ENCODE measurements at regions not wholly inside any gene's neighbourhood (a gene's known extent, or its start where the extent isn't known, plus 50 kb on each side); places are given as distances from the start of the nearest gene placed in this dataset.

DNA sequence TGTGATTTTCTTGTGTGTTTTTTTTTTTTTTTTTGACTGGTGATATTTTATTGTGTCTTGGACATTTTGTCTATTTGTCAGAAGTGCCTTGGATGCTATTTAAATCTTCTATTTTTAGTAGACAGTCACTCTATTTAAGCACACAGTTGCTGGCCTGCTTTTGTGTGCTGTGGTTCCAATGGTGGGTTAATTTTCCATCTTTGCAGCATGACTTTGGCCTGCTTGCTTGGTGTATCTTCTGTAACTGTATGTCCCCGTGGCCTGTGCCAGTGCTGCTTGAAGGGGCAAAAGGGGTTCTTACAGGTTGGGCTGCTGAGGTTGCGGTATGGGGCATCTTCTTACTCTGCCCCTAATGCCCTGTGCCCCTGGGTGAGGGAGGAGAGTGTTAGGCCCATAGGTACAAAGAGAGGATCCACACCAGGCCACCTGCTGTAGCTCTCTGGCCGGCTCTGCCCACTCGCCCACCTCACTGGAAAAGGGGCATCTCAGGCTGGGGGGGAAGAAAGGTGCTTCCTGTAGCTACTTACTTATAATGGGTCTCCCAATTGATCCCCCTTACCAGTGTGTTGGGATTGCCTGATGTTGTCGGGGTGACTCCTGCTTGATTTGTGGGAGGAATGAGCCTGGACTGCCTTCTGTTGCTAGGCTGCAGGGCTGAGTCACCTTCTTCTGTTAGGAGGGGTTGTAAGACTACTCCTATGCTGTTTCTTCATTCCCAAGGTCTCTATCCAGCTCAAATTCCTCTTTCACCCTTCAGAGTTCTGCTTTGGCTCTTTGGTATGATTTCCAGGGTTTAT lies 490.0 kb upstream of the HS6ST1 start:
- no peak for DNase-seq

DNA sequence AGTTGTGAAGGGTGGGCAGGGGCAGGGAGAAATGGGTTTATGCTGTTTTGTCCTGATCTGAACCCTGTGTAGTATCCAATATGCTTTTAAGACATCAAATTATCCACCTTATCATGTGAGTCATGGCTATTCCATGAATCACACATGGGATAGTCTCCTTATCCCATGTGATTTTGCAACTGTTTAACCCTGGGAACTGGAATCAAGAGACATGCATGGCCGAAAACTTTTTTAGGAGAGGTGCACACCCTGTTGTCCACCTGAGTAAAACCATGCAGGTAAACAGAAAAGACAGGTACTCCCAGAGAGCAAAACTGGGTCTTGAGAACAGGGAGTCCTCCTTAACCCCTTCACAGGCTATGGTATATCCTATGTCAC lies 490.6 kb upstream of the HS6ST1 start:
- no peak for DNase-seq

DNA sequence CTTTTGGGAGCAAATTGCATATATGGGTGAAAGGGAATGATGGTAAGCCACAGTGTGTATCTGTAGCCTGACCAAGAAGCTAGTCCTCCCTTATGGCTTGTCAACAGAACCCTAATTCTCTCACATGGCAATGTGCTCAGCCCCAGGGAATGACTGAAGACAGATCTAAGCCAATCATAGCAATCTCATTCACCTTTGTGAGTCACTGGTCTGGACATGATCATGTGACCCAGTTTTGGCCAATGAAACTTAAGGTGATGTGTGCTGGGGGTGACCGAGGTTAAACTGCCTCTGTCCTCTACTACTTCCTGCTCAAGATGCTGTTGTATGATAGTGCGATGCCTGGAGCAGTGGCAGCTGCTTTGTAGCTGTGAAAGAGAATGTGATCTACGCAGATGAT lies 491.2 kb upstream of the HS6ST1 start:
- DNase-seq: no peak

DNA sequence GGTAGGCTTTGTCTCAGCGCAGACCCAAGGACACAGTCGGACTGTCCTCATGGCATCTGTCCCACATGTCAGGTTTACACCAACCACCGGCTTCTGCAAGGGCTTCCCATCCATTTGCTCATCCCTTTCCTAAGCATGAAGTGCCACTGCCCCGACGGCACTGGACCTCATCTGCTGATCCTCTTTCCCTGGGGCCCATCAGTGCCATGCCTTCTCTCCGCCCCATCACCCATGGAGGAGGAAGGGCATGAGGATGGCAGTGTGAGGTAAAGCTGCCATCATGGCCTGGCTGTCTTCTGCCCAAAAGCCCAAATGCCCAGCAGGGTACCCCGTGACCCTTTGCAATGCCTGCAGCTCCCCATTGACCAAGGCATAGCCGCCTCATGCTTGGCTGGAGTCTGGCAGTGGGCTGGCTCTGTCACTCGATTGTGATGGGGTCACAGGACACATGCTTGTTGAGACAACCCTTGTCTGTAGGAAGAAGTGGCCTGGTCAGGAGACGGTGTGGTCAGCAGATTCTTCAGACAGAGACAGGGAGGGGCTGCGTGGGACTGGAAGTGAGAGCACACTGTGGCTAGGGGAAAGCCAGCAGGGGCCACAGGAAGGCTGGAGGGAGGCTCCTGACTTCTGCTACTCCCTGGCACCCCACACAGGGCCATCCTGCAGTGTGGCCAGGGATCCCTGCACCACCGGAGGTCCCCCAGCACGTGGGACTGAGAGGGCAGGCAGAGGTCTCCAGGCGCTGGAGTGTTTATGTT lies 493.7 kb upstream of the HS6ST1 start:
- DNase-seq: no peak

DNA sequence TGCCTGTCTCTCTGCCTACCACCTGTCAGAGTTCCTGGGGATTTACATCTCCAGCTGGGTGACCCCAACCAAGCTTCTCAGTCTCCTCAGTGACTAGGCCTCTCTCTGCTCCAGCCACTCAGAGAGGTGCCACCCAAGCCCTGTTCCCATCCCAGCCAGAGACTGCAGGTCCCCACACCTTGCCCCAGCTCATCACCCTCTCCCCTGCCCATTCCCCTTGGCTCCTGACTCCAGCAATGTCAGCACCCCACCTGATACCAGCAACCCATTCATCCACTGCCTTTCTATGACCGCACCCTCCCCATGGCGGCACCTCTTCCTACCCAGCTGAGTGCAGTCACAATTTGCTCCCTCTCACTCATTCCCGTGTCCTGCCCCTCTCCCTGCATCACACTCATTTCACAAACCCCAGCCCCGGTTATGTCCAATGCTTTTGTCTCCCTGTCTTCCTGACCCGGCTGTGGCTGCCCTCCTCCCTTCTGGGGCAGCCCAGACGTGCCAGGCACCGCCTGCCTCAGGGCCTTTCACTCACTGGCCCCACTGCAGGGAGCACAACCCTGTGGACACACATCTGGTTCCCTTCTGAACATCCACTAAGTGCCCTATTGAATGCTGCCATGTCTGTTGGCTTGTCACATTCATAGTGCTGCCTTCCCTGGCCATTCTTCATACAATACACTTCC lies 494.8 kb upstream of the HS6ST1 start:
- DNase-seq: no peak

DNA sequence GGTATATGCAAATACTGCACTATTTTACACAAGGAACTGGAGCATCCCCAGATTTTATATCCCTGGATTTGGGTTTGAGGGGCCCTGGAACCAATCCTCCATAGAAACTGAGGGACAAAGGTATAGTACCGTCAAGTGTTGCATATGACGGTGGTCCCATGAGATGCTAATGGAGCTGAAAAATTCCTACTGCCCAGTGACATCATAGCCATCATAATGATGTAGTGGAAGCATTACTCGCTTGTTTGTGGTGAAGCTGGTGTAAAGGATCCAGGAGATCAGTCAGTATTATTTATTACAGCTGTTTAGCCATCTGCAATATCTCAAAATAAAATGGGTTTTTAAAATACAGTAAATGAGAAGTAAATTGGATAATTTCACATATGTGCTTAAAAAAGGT lies 496.6 kb upstream of the HS6ST1 start:
- DNase-seq: no peak

DNA sequence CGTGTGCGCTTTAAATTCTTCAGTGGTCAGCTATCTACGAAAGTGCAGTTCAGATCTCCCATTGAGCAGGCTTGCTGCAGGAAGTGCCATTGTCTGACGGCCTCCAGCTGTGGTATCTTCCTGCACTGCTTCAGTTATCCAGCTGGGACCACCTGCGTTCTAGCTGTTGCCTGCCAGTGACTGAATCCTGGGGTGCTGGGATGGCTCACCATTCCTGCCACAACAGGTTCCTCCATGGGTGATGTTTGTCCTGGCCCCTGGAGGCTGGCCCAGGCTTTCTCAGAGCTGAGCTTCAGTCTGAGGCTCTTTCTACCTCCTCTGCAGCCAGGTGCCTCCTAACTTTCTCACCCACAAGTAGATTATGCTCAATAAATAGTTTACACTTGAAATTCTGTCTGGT lies 498.5 kb upstream of the HS6ST1 start:
- DNase-seq: no peak

DNA sequence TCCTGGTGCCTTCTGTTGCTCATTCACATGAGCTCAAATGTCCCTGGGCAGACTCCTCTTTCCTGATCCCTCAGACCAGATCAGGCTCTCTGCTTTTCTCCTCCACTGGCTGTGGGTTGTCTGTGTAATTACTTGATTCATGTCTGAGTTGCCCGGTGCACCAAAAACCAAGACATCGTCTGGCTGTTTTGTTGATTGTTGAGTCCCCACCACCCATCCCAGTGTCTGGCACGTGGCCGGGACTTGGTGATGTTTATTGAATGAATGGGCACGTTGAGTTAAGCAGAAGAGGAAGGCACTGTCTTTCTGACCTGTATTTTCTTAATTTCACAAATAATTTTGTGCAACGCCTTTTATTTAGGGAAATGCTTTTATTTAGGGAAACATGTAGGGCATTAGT lies 499.1 kb upstream of the HS6ST1 start:
- no peak for DNase-seq

DNA sequence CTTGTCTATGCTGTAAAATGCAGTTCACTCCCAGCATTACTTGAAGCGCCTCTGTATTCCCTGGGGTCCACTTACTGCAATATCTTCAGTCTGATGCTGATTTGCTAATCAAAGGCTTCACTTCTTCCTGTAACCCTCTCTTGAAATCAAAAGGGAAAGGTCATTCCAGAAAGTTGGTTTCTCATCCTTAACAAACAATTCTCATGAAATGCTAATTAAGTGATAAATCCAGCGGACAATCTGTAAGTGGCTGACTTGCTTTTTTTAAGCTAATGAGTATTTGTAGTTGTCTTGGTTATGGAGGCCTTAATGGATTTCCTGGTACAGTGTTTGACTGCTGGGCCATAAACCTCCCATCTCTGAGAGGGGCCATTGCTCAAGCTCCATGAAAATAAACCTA lies 499.6 kb upstream of the HS6ST1 start:
- no peak for DNase-seq

DNA sequence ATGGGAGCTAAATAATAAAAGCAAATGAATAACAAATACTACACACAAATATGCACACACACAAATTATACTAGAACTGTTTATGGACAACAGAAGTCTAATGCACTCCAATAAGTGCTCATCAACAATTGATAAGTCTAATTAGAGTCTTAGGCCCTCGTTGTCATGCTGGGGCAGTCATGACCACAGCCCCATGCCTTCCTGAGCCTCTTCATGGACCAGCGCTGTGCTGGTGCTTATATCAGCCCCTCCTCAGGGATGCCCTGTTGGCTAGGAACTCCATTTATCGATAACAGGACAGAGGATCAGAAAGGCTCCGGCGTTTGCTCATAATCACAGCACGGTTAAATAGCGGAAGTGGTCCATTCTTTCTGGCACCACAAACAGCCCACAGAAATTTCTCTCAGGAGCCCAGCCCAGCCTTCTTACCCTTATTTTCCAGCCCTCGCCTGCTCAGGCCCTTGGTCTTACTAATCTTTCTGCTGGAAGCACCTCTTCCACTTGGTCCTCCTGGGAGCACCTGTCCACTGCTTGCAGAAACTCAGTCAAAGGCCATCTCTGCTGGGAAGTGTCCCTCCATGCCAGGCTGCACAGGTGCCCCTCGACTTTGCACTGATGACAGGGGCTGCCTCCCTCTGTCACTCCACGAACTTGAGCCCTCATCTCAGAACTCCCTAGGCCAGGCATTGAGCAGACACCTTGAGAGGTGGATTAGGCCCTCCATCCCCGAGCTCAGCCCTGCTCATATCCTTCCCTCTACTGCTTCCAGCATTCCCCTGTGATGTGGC lies 500.2 kb upstream of the HS6ST1 start:
- DNase-seq: no peak

DNA sequence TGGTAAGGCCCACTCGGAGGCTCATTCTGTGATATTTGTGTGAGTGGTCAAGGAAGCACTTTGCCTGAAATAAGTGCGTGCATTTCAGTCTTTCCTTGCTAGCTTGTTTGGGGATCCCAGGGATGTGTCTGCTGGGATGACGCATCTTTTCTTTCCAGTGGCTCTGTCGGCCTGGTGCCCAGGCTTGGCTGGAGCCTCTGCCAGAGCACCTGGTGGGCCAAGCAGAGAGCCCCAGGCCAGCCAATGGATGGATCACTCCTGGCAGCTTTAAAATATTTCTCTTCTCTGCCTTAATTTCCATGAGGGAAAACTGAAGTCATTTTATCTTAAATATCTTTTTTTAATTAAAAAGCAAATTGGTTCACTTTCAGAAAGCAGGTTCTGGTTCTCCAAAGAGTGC lies 501.8 kb upstream of the HS6ST1 start:
- DNase-seq: no peak

DNA sequence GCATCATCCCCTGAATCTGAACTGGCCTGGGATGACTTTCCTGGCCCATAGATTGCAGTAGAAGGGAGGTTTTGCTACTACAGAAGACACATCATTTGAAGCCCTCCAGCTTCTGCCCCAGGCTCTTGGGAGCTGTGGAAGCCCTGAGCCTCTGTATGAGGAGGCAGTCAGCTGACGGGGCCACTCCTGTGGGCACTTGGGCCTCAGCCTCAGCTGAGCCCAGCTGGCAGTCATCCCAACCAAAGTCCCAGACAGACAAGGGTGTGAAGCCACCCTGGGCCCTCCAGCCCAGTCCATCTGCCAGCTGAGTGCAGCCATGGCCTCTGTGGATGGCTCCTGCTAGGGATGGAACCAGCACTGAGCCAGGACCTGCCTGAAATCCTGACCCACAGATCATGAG lies 502.3 kb upstream of the HS6ST1 start:
- no peak for DNase-seq

DNA sequence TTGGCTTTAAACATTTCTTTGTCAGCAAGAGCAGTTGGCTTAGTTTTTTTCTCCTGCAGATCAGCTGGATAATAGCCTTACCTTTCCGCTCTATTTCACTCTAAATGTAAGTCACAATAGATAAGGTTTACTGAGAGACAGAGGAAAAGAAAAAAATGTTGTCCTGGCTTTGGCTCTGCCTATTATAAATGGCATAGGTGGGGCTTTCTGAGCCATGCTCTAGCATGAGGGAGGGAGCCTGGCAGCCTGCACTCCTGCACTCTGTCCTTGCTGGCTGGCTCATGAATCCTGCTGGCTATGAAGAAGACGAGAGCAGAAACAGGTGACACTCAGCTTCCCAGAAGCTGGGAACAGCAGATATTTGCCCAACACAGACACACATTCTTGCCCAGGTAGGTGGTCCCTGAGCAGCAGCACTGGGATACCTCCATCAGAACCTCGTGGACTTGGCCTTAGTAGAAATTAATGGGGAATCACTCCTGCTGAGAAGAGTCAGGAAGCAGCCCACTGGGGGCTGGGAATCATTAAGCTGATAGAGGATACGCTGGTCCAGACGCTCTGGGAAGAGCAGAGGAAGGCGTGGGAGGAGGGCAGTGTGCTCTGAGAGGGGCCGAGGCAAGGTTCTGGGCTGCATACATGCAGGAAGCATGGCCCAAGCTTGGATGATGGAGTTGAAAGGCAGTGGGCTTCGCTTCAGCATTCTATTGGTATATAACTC lies 514.4 kb upstream of the HS6ST1 start:
- DNase-seq: no peak

DNA sequence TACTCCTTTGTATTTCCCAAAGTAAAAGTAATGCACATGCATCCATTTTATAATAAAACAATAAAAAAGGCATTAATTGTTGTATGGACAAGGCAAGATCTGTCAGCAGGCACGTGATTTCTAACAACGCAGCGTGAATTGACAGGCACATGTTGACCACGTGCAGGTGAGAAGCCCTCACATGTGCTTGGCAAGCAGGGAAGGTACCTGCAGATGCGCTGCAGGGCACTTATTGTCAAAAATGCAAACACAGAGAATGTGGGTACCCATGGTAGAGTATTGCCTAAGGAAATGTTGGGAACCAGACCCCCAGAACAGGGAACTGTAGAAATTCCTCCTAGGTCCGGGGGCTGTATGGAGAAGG lies 515.0 kb upstream of the HS6ST1 start:
- DNase-seq: no peak

DNA sequence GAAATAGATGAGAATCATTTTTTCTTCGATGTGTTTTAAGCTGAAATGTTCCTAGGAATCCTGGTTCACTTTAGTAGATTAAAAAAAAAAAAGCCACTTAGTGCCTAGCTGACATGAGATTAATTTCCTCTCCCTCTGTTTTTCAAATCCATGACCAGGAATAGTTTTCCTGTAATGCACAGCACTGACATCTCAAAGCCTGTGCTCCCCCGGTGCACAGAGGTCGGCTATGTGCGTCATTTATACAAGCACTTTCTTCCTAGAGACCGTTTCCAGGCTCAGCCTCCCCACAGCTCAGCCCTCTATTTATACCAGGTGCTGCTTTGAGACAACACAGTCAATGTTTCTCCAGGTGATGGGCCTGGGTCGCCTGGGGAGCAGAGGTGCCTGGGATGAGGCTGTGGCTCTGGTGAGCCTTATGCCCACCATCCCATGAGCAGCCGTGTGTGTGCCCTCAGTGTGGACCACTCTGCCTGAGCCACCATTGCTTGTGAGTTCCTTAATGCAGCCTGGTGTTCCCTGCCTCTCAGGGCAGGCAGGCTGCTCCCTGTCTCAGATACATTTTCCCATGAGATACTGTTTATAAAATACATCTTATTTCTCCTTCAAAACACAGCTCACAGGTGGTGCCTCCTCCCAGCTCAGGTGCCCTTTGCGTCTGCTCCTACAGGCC lies 515.7 kb upstream of the HS6ST1 start:
- no peak for DNase-seq

DNA sequence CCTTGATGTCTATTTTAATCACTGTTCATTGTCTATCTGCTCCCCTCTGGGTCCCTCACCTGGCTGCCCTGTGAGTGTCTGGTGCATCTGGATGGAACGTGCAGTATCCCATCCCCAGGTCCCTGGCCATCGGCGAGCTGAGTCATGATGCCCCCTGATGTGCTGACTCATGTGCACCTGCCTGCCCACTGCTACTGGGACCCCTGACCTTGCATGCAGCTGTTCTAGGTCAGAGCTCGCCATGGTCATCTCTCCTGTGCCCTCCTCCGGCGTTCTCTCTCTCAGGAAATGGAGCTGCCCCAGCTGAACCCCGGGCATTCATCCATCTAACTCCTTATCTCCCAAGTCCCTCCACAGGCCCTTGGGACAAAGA lies 516.2 kb upstream of the HS6ST1 start:
- DNase-seq: no peak

DNA sequence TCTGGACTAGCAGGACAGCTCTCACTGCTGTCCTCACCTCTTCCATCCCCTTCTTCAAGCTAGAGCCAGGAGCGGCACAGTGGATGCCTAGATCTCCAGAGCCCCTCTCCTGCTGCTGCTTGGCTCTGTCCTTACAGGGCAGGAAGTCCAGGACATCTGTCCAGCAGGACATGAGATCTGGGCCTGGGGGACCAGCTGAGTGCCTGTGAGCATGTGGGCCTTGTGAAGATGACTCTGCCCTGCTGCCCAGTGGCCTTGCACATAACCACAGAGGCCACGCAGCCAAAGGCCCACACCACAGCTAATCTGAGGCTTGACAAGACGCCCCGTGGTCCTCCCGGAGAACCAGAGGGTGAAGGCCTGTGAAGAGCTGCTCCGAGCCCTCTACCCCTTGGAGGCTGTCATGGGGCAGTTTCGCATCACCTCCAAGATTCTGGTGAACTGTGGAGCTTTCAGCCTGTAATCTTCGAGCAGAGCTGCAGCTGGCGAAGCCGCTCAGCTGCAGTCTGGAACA lies 516.7 kb upstream of the HS6ST1 start:
- DNase-seq: no peak

DNA sequence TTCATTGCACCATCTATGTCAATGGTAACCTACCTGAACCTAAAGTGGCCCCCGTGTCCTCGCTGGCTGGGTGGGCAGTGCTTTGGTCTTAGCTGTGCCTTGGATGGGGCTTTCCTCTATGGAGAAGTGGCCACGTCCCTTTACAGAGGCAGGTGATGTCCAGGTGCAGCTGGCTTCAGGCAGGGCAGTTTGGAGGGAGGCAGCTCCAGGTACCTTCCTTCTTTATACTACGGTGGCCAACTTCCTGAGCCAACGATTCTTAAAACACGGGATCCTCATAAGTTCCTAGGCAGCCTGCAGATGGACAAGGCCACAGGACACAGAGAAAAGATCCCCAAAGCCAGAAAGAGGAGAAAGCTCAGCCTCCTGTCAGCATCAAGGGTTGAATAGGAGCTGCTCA lies 517.3 kb upstream of the HS6ST1 start:
- no peak for DNase-seq

DNA sequence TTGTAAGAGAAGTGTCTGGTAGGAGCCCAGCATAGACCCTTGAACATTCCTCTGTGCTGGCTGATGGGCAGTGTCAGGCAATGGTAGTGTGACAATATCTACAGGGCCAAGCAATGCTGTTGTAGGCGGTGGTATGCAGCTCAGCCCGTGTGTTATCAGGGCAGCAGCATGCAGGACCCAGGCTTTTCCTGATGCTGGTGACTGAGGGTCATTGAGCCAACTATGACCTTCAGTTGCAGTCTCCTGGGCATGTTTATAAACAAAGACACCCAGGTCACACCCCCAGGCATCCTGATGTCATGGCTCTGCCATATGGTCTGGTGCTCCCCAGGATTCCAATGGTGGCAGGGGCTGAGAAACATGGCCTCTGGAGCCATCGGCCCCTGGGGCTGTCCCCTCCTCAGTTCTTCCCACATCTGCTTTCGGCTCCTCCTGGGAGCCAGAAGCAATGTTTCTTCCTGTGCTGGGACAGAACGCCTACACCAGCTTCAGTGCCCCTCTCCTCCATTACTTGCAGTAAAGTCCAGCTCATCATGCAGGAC lies 518.0 kb upstream of the HS6ST1 start:
- no peak for DNase-seq

DNA sequence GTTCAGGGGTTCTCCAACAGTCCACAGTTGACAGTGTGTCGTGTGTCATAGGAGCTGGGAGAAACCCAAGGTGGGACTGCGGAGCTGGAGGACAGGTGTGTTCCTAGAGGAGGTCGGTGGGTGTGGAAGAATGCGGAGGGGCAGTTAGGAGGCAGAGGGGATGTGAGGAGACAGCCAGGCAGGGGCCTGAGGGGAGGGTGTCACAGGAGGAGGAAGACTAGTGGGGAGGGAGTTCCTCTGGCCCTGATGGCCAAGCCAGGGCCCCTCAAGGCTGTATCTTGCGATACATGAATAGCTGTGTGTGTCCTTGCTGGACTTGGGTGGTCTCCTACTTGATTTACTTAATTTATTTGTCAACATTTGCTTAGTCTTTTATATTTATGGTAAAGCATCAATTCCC lies 519.6 kb upstream of the HS6ST1 start:
- DNase-seq: no peak

DNA sequence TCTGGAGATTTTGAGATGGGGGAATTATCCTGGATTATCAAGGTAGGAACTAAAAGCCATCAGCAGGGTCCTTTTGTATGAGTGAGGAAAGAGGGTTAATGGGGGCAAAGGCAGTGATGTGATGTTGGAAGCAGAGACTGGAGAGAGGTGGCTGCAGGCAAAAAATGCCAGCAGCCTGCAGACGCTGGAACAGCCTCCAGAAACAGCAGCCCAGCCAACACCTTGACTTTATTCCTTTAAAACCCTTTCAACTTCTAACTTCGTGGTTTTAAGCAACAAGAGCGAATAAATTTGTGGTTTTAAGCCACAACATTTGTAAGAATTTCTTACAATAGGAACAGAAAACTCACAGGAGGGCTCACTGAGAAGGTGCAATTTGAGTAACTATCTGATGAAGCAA lies 523.1 kb upstream of the HS6ST1 start:
- DNase-seq: no peak

DNA sequence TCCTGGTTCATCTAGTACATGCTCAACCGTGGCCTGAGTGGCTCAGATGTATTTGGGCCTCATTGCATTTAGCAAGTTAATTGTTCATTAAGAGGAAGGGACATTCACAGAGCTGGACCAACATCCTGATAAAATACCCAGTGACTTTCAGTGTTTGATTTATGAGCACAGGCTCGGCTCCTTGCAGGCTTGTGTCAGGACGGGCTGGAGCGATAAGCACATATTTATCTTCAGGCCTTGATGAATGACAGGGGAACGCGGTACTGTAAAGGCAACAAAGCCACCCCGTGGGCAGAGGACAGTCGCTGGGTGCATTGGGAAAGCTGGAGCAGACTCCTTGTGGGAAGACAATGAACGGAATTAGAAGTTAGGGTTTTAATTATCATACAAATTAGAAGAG lies 548.6 kb upstream of the HS6ST1 start:
- no peak for DNase-seq

Measured in activated CD8-positive, alpha-beta memory T cell treated with anti-CD3 and anti-CD28 coated beads, Interleukin-2, amount 50 U/mL, for 48 hours (primary cell).